Activated T-cell treated with anti-CD3 and anti-CD28 coated beads, Interleukin-2, amount 50 U/mL, for 4 hours (primary cell): ENCODE measurements at regions not wholly inside any gene's neighbourhood (a gene's known extent, or its start where the extent isn't known, plus 50 kb on each side); places are given as distances from the start of the nearest gene placed in this dataset.
"Not testable (repeated sequence)": the region's sequence is repeated elsewhere in the genome, so short reads cannot be mapped to it uniquely, and the experiment has no call there.

Source experiments
- ATAC-seq, 2 donors: fragments of 200-7000 bp; cut with Tn5 transposase; one replicate each; pipeline ENCODE4 v1.10.0; 2021
- DNase-seq: peaks from one replicate; pipeline ENCODE4 v3.0.0-alpha.2; 2020
- H3K27me3 Mint-ChIP-seq: one replicate; pipeline ENCODE4 v1.8.0; 2021; ENCODE audit warnings: low read depth, mixed read lengths
- H3K36me3 Mint-ChIP-seq: one replicate; pipeline ENCODE4 v1.8.0; 2022; ENCODE audit warnings: mixed read lengths; ENCODE audit not compliant: insufficient read depth
- H3K4me1 Mint-ChIP-seq: one replicate; pipeline ENCODE4 v1.8.0; 2021; ENCODE audit warnings: low read depth, mixed read lengths
- H3K4me3 Mint-ChIP-seq: one replicate; pipeline ENCODE4 v1.8.0; 2021; ENCODE audit warnings: mild to moderate bottlenecking, moderate library complexity, mixed read lengths
- H3K9me3 Mint-ChIP-seq: one replicate; pipeline ENCODE4 v1.8.0; 2021; ENCODE audit warnings: mixed read lengths

DNA sequence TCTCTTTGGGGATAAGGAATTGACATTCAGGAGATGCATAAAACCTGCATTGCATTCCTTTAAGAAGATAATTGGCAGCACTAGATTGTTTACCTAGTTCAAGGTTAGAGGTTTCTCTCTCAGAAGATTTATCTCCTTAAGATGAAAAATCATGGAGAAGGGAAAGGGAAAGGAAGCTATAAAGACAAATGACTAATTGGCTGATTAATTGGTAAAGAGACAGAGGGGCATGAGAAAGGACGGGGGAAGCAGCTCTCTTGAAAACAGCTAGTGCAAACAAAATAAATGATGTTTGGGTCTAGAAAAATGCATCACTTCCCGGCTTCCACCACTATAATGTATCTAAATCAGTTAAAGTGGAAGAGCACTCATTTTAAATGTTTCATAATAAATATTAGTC, 941.2 kb downstream of the XPNPEP1 start:
- Mint-ChIP-seq H3K9me3 (peaks cover 6% of the 10 kb centered on the region), H3K4me1 (no peaks in the 10 kb centered on the region), H3K27me3 (no peaks in the 10 kb centered on the region), H3K36me3 (no peaks in the 10 kb centered on the region), H3K4me3 (no peak overlapping the region)
- no peak for ATAC-seq
- DNase-seq, result no peak

- DNase-seq (no peak), ATAC-seq (no peak)
- Mint-ChIP-seq H3K36me3 (no peaks in the 10 kb centered on the region), H3K4me1 (no peaks in the 10 kb centered on the region), H3K27me3 (no peaks in the 10 kb centered on the region), H3K9me3 (peaks cover 16% of the 10 kb centered on the region), H3K4me3 (no peak overlapping the region)
Measured at GRCh38 chr10:108980869-108981268, 942.4 kb downstream of the XPNPEP1 start.

DNA sequence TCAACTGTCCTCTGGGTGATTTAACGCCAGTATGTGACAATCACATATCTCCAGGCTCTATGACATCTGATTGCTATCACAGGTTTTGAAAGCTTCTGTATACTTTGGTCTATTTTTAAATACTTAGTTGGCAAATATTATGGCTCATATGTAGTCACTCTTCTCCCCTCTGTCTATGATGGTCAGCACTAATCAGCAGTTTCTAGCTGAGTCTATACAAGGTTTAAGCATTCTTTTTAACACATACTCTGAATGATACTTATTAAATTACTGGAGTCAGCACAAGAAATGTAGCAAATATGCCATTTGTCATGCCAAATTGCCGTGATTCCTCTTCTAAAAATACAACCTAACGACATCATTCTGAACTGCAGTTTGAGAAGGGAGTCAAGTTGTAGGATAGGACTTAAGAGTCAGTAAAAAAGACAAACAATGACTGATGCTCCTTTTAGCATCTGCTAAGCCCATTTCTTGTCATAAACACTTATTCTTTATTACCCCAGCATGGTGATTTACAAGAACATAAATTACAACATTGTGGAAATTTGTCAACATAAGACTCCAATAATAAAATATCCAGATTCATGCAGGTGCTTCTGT, 947.8 kb downstream of the XPNPEP1 start:
- H3K9me3 Mint-ChIP-seq, result peaks cover 25% of the 10 kb centered on the region
- H3K4me3 Mint-ChIP-seq, result no peak overlapping the region
- no peaks in the 10 kb centered on the region for H3K4me1 Mint-ChIP-seq
- ATAC-seq (no peak), DNase-seq (no peak)
- no peaks in the 10 kb centered on the region for H3K36me3 Mint-ChIP-seq
- H3K27me3 Mint-ChIP-seq, result no peaks in the 10 kb centered on the region

GRCh38 chr10:108970016-108970415, 953.3 kb downstream of the XPNPEP1 start:
- no peak for DNase-seq
- H3K9me3 Mint-ChIP-seq, result peaks cover 13% of the 10 kb centered on the region
- no peaks in the 10 kb centered on the region for H3K4me1 Mint-ChIP-seq
- no peak overlapping the region for H3K4me3 Mint-ChIP-seq
- no peaks in the 10 kb centered on the region for H3K27me3 Mint-ChIP-seq
- no peak for ATAC-seq
- no peaks in the 10 kb centered on the region for H3K36me3 Mint-ChIP-seq

GRCh38 chr10:108966411-108966810, 956.9 kb downstream of the XPNPEP1 start:
- no peak for DNase-seq
- no peak for ATAC-seq
- Mint-ChIP-seq H3K36me3 (no peaks in the 10 kb centered on the region), H3K4me1 (no peaks in the 10 kb centered on the region), H3K27me3 (no peaks in the 10 kb centered on the region), H3K4me3 (no peak overlapping the region), H3K9me3 (peaks cover 5% of the 10 kb centered on the region)

GRCh38 chr10:108966005-108966404, 957.3 kb downstream of the XPNPEP1 start:
- Mint-ChIP-seq H3K4me1 (no peaks in the 10 kb centered on the region), H3K9me3 (peaks cover 5% of the 10 kb centered on the region), H3K36me3 (no peaks in the 10 kb centered on the region), H3K4me3 (no peak overlapping the region), H3K27me3 (no peaks in the 10 kb centered on the region)
- ATAC-seq (no peak), DNase-seq (no peak)

DNA sequence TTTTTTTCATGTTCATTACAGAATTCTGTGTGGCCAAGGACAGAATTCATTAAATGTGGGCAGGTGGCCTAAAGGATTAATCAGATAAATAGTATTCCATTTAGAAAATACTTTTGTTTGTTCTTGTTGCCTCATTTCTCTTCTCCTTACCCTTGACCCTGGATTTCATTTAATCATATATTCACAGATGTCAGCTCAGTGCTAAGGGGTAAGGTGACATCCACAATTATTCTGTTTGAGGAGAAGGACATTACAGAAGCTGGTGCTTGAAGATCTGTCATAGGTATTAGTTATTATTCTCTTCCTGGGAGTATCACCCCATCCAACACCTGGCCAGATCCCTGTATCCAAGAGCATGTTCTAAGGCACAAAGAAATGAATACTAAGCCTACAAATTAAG, 961.1 kb downstream of the XPNPEP1 start:
- DNase-seq (no peak), ATAC-seq (no peak)
- Mint-ChIP-seq H3K9me3 (peaks cover 9% of the 10 kb centered on the region), H3K27me3 (no peaks in the 10 kb centered on the region), H3K4me3 (no peak overlapping the region), H3K4me1 (no peaks in the 10 kb centered on the region), H3K36me3 (no peaks in the 10 kb centered on the region)

DNA sequence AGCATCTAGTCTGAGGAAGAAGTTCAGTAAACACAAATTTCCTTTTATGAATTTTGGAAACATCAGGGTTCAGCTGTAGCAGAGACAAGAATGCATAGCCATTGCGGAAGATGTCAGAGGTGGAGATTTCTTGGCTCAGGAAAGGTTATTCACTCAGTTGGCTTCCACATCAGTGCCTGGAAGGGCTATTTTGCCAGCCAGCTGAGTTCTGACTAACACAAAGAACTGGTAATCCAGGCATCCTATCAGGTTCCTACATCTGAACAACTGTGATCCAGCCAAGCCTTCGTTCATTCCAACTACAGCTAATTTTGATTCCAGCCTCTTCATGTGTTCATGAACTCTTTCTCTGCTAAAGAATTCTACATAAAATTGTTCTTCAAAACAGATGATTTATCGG, 965.6 kb downstream of the XPNPEP1 start:
- Mint-ChIP-seq H3K4me1 (no peaks in the 10 kb centered on the region), H3K27me3 (no peaks in the 10 kb centered on the region), H3K9me3 (peaks cover 14% of the 10 kb centered on the region), H3K36me3 (no peaks in the 10 kb centered on the region), H3K4me3 (no peak overlapping the region)
- ATAC-seq (no peak), DNase-seq (no peak)

DNA sequence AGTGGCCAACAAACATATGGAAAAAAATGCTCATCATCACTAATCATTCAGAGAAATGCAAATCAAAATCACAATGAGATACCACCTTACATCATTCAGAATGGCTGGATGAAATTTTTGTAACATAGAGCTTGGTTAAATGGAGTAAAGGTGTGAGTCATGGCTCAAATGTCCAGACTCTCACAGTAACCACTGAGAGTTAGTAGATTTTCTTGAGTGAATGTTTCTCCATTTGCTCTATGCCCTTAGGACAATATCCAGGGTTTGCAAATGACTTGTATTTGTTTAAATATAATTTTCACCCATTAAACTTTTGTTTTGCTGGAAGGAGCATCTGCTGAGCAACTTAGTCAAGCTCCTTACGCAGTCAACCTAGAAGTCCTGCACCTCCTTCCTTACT, 967.2 kb downstream of the XPNPEP1 start:
- ATAC-seq (no peak), DNase-seq (no peak)
- H3K4me1 Mint-ChIP-seq, result no peaks in the 10 kb centered on the region
- H3K9me3 Mint-ChIP-seq, result peaks cover 22% of the 10 kb centered on the region
- no peak overlapping the region for H3K4me3 Mint-ChIP-seq
- H3K36me3 Mint-ChIP-seq, result no peaks in the 10 kb centered on the region
- H3K27me3 Mint-ChIP-seq, result no peaks in the 10 kb centered on the region

DNA sequence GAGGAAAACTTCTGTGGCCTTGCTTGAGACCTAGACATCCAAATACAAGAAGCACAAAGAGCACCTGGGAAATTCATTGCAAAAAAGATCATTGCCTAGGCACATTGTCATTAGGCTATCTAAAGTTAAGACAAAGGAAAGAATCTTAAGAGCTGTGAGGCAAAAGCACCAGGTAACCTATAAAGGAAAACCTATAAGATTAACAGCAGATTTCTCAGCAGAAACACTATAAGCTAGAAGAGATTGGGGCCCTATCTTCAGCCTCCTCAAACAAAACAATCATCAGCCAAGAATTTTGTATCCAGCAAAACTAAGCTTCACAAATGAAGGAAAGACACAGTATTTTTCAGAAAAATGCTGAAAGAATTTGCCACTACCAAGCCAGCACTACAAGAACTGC, 1003.3 kb downstream of the XPNPEP1 start:
- H3K9me3 Mint-ChIP-seq, result peaks cover 20% of the 10 kb centered on the region
- not testable (repeated sequence) for H3K27me3 Mint-ChIP-seq, H3K4me3 Mint-ChIP-seq, H3K4me1 Mint-ChIP-seq, ATAC-seq, H3K36me3 Mint-ChIP-seq, DNase-seq

GRCh38 chr10:108913300-108913699, 1010.0 kb downstream of the XPNPEP1 start:
- DNase-seq (no peak), ATAC-seq (no peak)
- Mint-ChIP-seq H3K27me3 (peaks cover 10% of the 10 kb centered on the region), H3K4me3 (no peak overlapping the region), H3K36me3 (no peaks in the 10 kb centered on the region), H3K9me3 (no peaks in the 10 kb centered on the region), H3K4me1 (no peaks in the 10 kb centered on the region)

DNA sequence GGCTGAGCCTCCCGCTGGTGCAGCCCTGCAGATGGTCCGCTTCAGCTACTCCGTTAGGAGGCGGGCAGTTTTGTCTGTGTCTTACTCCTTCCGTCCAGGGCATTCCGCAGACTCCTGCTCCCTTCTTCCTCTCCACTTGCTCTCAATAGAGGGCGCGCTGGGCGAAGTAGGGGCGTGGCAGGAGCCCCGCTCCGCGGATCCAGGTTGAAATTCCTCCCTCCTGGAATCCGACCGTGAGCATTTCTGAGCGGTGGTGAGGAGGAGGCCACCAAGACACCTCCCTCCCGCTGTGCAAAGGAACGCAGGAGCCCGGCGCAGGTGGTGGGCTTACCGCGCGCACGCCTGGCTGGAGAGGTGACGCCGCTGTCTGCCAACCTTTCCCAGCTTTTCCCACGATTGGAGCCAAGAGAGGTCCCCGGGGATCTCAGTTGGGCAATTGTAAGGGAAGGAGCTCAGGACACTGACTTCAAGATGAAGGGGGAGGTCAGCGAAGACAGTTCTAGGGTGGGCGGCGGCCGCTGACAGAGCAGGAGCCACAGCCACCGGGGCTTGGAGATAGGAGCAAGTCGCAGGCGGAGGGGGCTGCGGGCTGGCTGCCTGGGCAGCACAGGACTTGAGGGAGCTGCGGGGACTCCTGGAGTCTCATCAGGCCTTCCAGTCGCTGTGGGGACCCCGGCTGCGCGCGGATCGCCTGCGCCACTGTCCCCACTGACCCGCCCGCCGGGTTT, 1011.3 kb downstream of the XPNPEP1 start:
- Mint-ChIP-seq H3K9me3 (peaks cover 4% of the 10 kb centered on the region), H3K4me1 (no peaks in the 10 kb centered on the region), H3K27me3 (peaks cover 10% of the 10 kb centered on the region), H3K36me3 (no peaks in the 10 kb centered on the region), H3K4me3 (no peak overlapping the region)
- DNase-seq (no peak), ATAC-seq (no peak)

DNA sequence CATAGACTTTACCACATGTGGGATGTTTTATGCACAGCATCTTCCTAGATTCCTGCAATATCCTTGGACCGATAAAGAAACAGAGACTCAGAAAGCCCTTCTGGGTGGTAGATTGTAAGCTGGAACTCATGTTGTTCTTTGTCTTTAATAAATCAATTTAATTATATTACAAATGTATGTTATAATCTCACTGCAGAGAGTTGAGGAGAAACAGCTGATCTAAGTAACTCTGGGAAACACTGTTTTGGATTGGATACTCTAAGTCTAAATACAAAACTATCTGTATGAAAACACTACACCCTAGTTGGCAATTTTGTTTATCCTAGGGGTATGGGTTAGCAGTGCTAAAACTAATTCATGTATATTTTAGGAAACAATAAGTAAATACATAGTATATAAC, 1015.2 kb downstream of the XPNPEP1 start:
- Mint-ChIP-seq H3K4me3 (no peak overlapping the region), H3K27me3 (peaks cover 10% of the 10 kb centered on the region), H3K4me1 (no peaks in the 10 kb centered on the region), H3K36me3 (no peaks in the 10 kb centered on the region), H3K9me3 (peaks cover 7% of the 10 kb centered on the region)
- ATAC-seq, result no peak
- DNase-seq, result no peak

DNA sequence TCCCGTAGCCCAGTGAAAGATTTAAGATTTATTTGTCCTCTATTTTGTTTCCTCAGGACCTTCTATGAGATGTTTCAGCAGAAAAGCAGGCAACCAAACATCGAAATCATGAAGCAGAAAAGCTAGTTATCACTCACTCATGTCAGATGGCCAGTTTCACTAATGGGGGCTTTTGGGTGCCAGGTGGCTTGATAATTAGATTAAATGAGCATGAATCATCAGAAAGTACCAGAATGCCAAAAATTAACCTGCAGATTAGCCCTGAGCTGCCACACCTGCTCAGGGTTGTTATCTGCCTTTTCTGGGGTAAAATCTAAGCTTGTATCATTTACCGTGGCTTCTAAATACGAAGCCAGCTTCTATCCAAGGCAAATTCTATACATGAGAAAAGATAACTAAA, 1017.5 kb downstream of the XPNPEP1 start:
- Mint-ChIP-seq H3K4me1 (no peaks in the 10 kb centered on the region), H3K9me3 (peaks cover 7% of the 10 kb centered on the region), H3K4me3 (no peak overlapping the region), H3K36me3 (no peaks in the 10 kb centered on the region), H3K27me3 (no peaks in the 10 kb centered on the region)
- DNase-seq (no peak), ATAC-seq (no peak)

- ATAC-seq (no peak), DNase-seq (no peak)
- Mint-ChIP-seq H3K36me3 (no peaks in the 10 kb centered on the region), H3K27me3 (no peaks in the 10 kb centered on the region), H3K4me1 (no peaks in the 10 kb centered on the region), H3K4me3 (no peak overlapping the region), H3K9me3 (peaks cover 7% of the 10 kb centered on the region)
Measured at GRCh38 chr10:108905171-108905570, 1018.1 kb downstream of the XPNPEP1 start.
